GM18861 (cell line): ENCODE measurements at regions not wholly inside any gene's neighbourhood (a gene's known extent, or its start where the extent isn't known, plus 50 kb on each side); places are given as distances from the start of the nearest gene placed in this dataset.

Experiments used
- ATAC-seq: cut with Tn5 transposase; IDR thresholded peaks from one replicate; pipeline ENCODE4 v1.9.1; 2021; ENCODE audit not compliant: unreplicated experiment

- no peak for ATAC-seq
Measured at GRCh38 chr11:71101606-71102005, 150.8 kb downstream of the SHANK2 start.

- no peak for ATAC-seq
Measured at GRCh38 chr11:71101046-71101445, 151.3 kb downstream of the SHANK2 start.

- no peak for ATAC-seq
Measured at GRCh38 chr11:71098776-71099175, 153.6 kb downstream of the SHANK2 start.

GRCh38 chr11:71097506-71098240 lies 154.7 kb downstream of the SHANK2 start:
- no peak for ATAC-seq

GRCh38 chr11:71096751-71097388 lies 155.5 kb downstream of the SHANK2 start:
- ATAC-seq, result no peak

GRCh38 chr11:71095294-71095850 lies 157.0 kb downstream of the SHANK2 start:
- ATAC-seq, result no peak

GRCh38 chr11:71094296-71095077 lies 157.9 kb downstream of the SHANK2 start:
- no peak for ATAC-seq

- no peak for ATAC-seq
Measured at GRCh38 chr11:71093783-71094182, 158.6 kb downstream of the SHANK2 start.

- ATAC-seq, result no peak
Measured at GRCh38 chr11:71091506-71092265, 160.7 kb downstream of the SHANK2 start.

GRCh38 chr11:71089571-71089970 lies 162.8 kb downstream of the SHANK2 start:
- no peak for ATAC-seq

- peak; percentile 86 for ATAC-seq
Measured at GRCh38 chr11:71088314-71089215, 163.8 kb downstream of the SHANK2 start.

GRCh38 chr11:71086687-71087258 lies 165.6 kb downstream of the SHANK2 start:
- no peak for ATAC-seq

GRCh38 chr11:71084306-71085012 lies 167.9 kb downstream of the SHANK2 start:
- ATAC-seq, result no peak

GRCh38 chr11:71083105-71083504 lies 169.3 kb downstream of the SHANK2 start:
- no peak for ATAC-seq

- no peak for ATAC-seq
Measured at GRCh38 chr11:71082454-71082853, 169.9 kb downstream of the SHANK2 start.

- ATAC-seq, result no peak
Measured at GRCh38 chr11:71081704-71082230, 170.6 kb downstream of the SHANK2 start.

GRCh38 chr11:71080239-71081097 lies 171.9 kb downstream of the SHANK2 start:
- no peak for ATAC-seq

GRCh38 chr11:71079795-71080194 lies 172.6 kb downstream of the SHANK2 start:
- ATAC-seq, result no peak
